Omental fat pad (tissue), 3 donors: ENCODE measurements at regions not wholly inside any gene's neighbourhood (a gene's known extent, or its start where the extent isn't known, plus 50 kb on each side); places are given as distances from the start of the nearest gene placed in this dataset.

Experiments used
- ATAC-seq: fragments of 150-250 bp; one replicate; pipeline ENCODE4 v1.9.1; 2016; ENCODE audit warnings: mild to moderate bottlenecking, moderate library complexity; ENCODE audit not compliant: low FRiP score
- DNase-seq: peaks from one replicate; pipeline ENCODE4 v3.0.0-alpha.2; 2019; ENCODE audit warnings: low spot score
- TF ChIP-seq, protein P1 (sequence below), 3 donors: fragments of 450-650 bp; IDR thresholded peaks; one replicate each; pipeline ENCODE4 v1.5.1; 2016 to 2017; ENCODE audit warnings: antibody characterized with exemption in 3 of 3, mild to moderate bottlenecking in 3 of 3, moderate library complexity in 2 of 3

- DNase-seq (no peak), ATAC-seq (no peak)
- TF ChIP-seq, protein P1, sequence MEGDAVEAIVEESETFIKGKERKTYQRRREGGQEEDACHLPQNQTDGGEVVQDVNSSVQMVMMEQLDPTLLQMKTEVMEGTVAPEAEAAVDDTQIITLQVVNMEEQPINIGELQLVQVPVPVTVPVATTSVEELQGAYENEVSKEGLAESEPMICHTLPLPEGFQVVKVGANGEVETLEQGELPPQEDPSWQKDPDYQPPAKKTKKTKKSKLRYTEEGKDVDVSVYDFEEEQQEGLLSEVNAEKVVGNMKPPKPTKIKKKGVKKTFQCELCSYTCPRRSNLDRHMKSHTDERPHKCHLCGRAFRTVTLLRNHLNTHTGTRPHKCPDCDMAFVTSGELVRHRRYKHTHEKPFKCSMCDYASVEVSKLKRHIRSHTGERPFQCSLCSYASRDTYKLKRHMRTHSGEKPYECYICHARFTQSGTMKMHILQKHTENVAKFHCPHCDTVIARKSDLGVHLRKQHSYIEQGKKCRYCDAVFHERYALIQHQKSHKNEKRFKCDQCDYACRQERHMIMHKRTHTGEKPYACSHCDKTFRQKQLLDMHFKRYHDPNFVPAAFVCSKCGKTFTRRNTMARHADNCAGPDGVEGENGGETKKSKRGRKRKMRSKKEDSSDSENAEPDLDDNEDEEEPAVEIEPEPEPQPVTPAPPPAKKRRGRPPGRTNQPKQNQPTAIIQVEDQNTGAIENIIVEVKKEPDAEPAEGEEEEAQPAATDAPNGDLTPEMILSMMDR (IDR thresholded peaks at IDR 0.05) = no peak
Observed at GRCh38 chrX:122667667-122668066, 516.4 kb upstream of the GRIA3 start.

GRCh38 chrX:122703762-122704161, 480.3 kb upstream of the GRIA3 start:
- ATAC-seq (no peak), DNase-seq (no peak)
- TF ChIP-seq, protein P1 (IDR thresholded peaks at IDR 0.05) = no peak

DNA sequence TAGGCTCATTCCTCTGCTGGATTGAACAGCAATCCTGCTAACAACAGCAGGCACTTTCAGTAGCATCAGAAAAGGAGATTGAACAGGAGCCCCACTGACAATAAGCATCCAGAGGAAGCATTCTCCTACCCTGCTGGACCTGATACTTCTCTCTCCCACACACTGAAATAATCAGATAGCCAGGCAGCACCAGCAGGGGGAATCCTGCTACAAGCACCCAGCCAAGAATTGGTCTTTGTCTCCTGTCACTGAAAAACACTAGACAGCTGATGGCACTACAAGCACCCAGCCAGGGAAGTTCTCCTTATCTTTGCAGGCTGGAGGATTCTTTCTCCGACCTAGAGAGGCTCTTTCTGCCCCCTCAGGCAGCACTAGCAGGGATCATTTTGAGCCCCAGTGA, 444.3 kb upstream of the GRIA3 start:
- no peak for DNase-seq
- TF ChIP-seq, protein P1 (IDR thresholded peaks at IDR 0.05) = no peak
- no peak for ATAC-seq

DNA sequence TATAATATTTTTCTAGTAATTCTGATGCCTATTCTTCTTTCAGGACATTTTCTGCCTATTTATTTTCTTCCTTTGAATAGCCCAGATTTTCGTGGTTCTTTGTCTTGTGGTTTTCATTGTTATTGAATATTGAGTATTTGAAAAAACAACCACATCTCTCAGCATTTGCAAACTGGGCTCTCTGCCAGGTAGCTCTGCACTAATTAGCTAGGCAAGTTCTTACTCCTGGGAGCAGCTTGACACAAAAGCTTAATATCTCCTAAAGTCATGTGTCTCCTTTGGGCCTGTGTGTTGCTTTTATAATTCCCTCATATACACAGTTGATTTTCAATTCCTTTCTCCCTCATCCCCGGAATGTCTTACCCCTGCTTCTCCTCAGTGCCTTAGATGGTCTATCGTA, 413.5 kb upstream of the GRIA3 start:
- TF ChIP-seq, protein P1 (IDR thresholded peaks at IDR 0.05) = no peak
- DNase-seq (no peak), ATAC-seq (no peak)

GRCh38 chrX:122771933-122772332, 412.1 kb upstream of the GRIA3 start:
- no peak for DNase-seq
- TF ChIP-seq, protein P1 (IDR thresholded peaks at IDR 0.05) = no peak
- ATAC-seq = no peak

GRCh38 chrX:122777766-122778165, 406.3 kb upstream of the GRIA3 start:
- ATAC-seq = no peak
- TF ChIP-seq, protein P1 (IDR thresholded peaks at IDR 0.05) = no peak
- no peak for DNase-seq

- DNase-seq (no peak), ATAC-seq (no peak)
- TF ChIP-seq, protein P1 (IDR thresholded peaks at IDR 0.05) = no peak
Observed at GRCh38 chrX:122783918-122784317, 400.2 kb upstream of the GRIA3 start.
